Right lung (tissue), 2 donors: ENCODE measurements at regions not wholly inside any gene's neighbourhood (a gene's known extent, or its start where the extent isn't known, plus 50 kb on each side); places are given as distances from the start of the nearest gene placed in this dataset.
"Not testable (repeated sequence)": the region's sequence is repeated elsewhere in the genome, so short reads cannot be mapped to it uniquely, and the experiment has no call there.

Source experiments
- DNase-seq, 2 donors: peaks; one replicate each; pipeline ENCODE4 v3.0.0-alpha.2; 2013

- DNase-seq: no peak
Observed at GRCh38 chr10:117747636-117748035, 205.1 kb downstream of the EMX2 start.

- DNase-seq: no peak
Observed at GRCh38 chr10:117748058-117748457, 205.5 kb downstream of the EMX2 start.

GRCh38 chr10:117750616-117751015 is 208.1 kb downstream of the EMX2 start:
- DNase-seq: no peak

- no peak for DNase-seq
Observed at GRCh38 chr10:117751259-117751658, 208.7 kb downstream of the EMX2 start.

- DNase-seq: no peak
Observed at GRCh38 chr10:117752103-117752502, 209.6 kb downstream of the EMX2 start.

- DNase-seq: no peak
Observed at GRCh38 chr10:117754770-117755658, 212.5 kb downstream of the EMX2 start.

GRCh38 chr10:117755659-117756014 is 213.1 kb downstream of the EMX2 start:
- DNase-seq: no peak

- no peak for DNase-seq
Observed at GRCh38 chr10:117757086-117757720, 214.7 kb downstream of the EMX2 start.

- DNase-seq: no peak
Observed at GRCh38 chr10:117759266-117759665, 216.7 kb downstream of the EMX2 start.

- DNase-seq: no peak
Observed at GRCh38 chr10:117761695-117762094, 219.1 kb downstream of the EMX2 start.

GRCh38 chr10:117762126-117762818 is 219.7 kb downstream of the EMX2 start:
- no peak for DNase-seq

- no peak for DNase-seq
Observed at GRCh38 chr10:117762819-117763172, 220.2 kb downstream of the EMX2 start.

- no peak for DNase-seq
Observed at GRCh38 chr10:117763528-117763927, 221.0 kb downstream of the EMX2 start.

GRCh38 chr10:117768333-117769042 is 225.9 kb downstream of the EMX2 start:
- no peak for DNase-seq

- no peak for DNase-seq
Observed at GRCh38 chr10:117775526-117775925, 233.0 kb downstream of the EMX2 start.

- DNase-seq: not testable (repeated sequence)
Observed at GRCh38 chr10:117777222-117777621, 234.7 kb downstream of the EMX2 start.

GRCh38 chr10:117778241-117778640 is 235.7 kb downstream of the EMX2 start:
- no peak for DNase-seq

GRCh38 chr10:117780411-117780810 is 237.9 kb downstream of the EMX2 start:
- DNase-seq: no peak

GRCh38 chr10:117781216-117781831 is 238.8 kb downstream of the EMX2 start:
- no peak for DNase-seq

- peak in 1 of 2 donors; percentile 14 for DNase-seq
Observed at GRCh38 chr10:117782276-117782675, 239.7 kb downstream of the EMX2 start.

GRCh38 chr10:117783698-117784395 is 241.3 kb downstream of the EMX2 start:
- DNase-seq: no peak
